Fibroblast of upper back skin (primary cell): ENCODE measurements at regions not wholly inside any gene's neighbourhood (a gene's known extent, or its start where the extent isn't known, plus 50 kb on each side); places are given as distances from the start of the nearest gene placed in this dataset.

ENCODE experiments used
- DNase-seq: peaks from one replicate; pipeline ENCODE4 v3.0.0-alpha.2; 2013

DNA sequence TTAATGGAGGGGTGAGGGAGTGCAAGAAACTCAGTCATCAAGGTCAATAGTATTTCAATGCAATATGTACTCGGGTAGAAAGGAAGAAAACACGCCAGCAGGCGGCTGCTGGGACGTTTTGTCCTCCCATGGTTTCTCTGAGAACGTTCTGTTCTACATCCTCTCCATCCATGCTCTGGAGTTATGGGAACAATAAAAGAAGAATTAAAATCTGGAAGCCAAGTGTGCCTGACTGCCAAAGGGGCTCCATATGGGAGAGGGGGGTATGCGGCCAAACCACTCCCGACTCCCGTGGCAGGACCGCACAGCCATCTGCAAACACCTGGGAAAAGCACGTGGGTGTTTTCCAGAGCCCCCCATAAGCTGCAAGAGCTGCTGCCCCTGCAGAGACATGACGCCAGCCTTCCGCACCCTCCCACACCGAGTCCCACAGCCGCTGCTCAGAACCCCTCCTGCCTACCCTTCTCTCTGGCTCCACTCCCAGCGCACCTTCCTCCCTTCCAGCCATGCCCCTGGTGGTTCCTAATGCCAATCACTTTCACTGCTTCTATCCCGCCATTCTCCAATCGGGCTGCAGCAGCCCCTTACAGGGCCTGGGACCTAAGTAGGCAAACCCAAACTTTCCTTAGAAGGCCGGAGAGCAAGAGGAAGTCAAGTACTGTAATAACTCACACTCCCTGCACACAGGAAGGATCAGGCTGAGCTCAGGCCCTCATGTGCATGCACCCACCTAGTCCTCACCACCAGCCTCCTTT, 241.6 kb downstream of the SYK start:
- no peak for DNase-seq

DNA sequence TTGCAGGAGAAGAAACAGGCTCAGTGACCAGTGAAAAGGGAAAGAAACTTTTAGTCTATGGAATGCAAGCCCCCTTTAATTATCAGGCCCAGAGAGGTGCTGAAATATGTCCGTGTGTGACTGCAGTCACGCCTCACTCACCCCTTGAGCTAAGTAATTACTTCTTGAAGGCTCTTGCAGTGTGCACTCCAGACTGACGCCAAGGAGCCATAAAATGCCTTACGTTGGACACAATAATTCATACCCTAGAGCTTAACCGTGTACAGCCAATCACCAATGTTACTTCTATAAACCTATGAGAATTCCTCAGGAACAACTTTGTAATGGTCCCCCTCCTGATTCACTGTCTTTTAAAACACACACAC, 242.2 kb downstream of the SYK start:
- no peak for DNase-seq

- DNase-seq, result no peak
Measured at GRCh38 chr9:91044354-91044753, 242.7 kb downstream of the SYK start.

GRCh38 chr9:91045041-91045440, 243.4 kb downstream of the SYK start:
- no peak for DNase-seq

DNA sequence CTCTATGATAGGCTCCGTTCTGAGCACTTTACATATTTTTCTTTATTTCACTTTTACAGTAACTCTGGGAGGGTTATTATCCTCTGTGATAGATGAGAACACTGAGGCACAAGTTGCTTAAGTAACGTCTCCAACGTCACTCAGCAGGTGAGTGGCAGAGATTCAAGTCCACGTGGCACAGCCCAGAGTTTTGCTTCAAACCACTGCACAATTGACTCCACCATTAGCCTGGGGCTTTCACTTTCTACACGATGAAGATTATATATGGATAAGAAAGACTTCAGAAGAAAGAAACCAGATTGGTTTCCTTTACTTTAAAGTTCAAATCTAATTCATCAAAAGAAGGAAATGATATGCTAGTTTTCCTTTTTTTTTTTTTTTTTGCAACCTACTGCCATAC, 245.9 kb downstream of the SYK start:
- no peak for DNase-seq

GRCh38 chr9:91047993-91048607, 246.5 kb downstream of the SYK start:
- peak; percentile 79 for DNase-seq

GRCh38 chr9:91048749-91049148, 247.1 kb downstream of the SYK start:
- no peak for DNase-seq

DNA sequence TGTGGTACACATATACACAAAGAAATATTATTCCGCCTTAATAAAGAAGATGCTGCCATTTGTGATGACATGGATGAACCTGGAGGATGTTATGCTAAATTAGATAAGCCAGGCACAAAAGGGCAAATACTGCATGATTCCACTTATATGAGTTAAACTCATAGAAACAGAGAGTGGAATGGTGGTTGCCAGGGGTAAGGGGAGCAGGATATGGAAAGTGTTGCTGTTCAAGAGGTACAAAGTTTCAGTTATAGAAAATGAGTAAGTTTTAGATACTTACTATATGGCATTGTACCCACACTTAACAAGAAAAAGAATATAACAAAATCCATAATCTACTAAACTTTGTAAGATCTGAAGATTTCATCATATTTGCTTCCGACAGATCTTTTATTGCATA, 252.2 kb downstream of the SYK start:
- no peak for DNase-seq

DNA sequence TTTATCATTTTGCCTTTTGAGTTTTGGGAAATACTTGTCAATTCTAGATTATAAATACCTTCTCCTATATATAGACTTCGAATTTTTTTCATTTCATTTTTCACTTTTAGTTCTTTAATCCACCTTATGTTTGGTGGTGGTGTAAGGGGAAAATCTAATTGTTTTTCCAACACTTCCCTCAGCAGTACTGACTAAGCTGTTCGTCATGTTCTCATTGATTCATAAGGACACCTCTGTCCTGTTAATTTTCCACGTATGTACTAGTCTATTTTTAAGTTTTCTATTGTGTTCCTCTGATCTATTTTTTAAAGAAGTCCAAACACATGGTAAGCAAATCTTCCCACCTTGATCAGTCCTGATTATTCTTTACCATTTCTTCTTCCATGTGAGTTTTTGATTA, 254.2 kb downstream of the SYK start:
- DNase-seq, result no peak

GRCh38 chr9:91056486-91056885, 254.9 kb downstream of the SYK start:
- DNase-seq, result no peak

- DNase-seq, result no peak
Measured at GRCh38 chr9:91056917-91057316, 255.3 kb downstream of the SYK start.

DNA sequence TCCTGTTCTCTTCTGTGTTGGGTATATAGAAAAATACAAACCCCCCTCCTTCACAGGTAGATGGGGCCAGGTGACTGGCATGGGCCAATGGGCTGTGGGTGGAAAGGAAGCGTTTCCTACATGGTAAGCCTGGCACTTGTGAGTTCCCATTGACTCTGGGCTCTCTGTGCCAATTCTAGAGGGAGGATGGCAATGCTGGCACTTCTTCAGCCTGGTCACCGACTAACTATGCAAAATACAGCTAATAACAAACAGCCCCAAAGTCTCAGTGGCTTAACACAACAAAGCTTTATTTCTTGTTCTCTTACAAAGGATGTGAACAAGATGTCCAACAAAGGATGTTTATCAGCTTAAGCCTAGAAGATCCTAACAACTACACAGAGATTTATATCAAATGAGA, 258.1 kb downstream of the SYK start:
- no peak for DNase-seq

GRCh38 chr9:91060520-91061343, 259.1 kb downstream of the SYK start:
- peak; percentile 90 for DNase-seq

DNA sequence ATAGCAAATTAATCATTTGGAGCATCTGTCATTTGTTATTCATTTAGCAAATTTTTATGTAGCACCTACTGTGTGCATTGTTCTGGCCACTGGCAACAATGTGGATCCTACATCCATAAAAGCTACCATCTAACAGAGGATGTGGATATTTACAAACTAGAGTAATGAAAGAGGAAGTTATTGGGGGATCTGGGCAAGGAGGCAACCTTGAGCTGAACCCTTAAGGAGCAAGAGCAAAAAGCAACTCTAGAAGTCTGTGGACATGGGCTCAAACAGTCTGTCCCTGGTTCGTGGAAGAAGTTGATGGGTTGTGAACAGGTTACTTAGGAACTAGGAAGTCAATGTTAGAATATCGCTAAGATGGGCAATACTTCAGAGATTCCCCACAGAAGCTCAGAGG, 259.9 kb downstream of the SYK start:
- no peak for DNase-seq

GRCh38 chr9:91062281-91062680, 260.7 kb downstream of the SYK start:
- no peak for DNase-seq

- DNase-seq, result no peak
Measured at GRCh38 chr9:91063471-91063870, 261.9 kb downstream of the SYK start.

DNA sequence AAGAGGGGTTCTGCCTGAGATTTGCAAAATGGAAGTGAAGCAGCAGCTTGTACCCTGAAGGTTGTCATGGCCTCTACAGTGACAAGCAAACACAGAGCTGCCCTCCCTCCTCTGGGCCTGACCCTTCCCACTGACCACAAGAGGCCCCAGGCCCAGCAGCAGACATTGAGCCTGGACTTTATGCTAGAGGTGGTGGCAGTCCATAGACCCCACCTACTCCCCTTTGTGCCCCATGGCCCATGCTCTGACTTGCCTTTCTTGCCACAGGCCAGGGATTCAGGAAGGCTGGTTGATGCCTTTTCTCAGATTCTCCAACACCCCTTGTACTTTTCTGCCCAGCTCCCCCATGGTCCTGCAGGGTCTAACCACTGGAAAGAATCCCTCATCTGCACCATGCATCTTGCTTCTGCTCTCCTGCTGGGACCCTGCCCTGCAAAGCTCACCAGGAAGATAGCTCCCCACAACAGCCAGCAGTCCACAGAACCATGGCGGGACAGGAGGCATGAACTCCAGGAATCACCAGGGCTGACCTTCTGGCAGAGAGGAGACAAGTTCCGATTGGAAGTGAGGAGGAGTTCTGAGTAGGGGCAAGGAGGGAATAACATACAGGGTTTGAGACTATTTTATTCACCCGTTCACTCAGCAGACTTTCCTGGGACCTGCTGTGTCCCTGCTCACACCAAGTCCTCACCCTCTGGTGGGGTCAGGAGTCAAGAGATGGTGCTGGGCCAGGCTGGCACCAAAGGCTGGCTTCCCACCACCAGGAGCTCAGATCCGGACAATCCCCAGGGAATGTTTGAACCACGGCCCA, 263.8 kb downstream of the SYK start:
- DNase-seq, result no peak

DNA sequence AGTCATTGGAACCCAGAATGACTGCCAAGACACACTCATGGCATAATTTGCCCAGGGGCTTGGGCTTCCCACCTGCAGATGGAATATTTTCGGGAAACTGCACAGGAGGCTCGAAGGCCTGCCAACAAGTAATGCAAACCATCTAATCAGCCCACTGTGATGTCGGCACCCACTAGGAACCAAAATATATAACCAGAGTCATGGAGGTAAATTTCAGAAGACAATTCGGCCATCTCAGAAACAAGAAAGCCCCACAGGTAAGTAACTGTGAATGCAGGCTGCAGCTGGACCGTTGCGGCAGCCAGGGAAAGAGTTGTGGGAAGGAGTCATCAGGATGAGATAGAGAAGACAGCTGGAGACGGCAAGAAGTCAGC, 264.4 kb downstream of the SYK start:
- DNase-seq, result no peak

DNA sequence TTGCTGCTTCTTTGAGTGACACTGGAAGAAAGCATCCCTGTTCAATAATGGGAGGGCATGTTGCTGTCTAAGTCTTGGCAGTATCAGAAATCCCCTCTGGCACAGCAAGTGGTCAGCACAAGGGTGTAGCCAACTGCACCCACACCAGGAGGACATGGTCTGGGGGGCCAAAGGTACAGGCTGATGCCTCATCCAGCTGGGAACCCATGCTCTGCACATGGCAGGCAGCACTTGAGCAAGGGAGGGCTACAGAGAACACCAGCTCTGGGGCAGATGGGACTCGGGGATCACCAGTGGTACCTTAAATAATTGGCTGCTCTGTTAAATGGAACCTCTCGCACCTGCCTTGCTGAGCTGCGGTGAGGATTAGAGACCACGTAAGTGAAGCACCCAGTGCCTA, 265.2 kb downstream of the SYK start:
- no peak for DNase-seq

DNA sequence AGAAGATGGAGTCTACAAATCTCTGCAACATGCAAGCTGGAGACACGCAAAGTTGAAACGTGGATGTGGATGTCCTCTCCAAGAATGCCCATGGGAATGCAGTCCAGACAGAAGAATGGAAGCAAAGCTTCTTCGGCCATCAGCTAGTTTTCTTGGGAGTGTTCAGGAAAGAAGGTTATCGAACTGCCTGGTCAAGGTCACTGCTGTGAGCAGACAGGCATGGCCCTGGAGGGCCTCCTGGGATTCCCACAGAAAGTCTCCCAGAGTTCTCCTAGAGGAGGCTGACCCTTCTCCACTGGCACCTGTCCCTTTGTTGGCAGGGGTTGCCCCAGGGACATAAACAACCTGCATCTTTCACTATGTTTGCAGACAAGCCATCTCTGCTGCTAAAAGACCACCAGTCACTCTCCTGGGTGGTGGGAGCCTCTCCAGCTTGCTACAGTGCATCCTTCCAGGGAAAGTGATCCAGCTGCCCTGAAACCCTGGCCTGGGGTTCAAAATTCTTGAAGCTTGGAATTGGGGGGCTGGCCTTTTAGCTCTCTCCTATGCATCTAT, 265.8 kb downstream of the SYK start:
- DNase-seq, result no peak

DNA sequence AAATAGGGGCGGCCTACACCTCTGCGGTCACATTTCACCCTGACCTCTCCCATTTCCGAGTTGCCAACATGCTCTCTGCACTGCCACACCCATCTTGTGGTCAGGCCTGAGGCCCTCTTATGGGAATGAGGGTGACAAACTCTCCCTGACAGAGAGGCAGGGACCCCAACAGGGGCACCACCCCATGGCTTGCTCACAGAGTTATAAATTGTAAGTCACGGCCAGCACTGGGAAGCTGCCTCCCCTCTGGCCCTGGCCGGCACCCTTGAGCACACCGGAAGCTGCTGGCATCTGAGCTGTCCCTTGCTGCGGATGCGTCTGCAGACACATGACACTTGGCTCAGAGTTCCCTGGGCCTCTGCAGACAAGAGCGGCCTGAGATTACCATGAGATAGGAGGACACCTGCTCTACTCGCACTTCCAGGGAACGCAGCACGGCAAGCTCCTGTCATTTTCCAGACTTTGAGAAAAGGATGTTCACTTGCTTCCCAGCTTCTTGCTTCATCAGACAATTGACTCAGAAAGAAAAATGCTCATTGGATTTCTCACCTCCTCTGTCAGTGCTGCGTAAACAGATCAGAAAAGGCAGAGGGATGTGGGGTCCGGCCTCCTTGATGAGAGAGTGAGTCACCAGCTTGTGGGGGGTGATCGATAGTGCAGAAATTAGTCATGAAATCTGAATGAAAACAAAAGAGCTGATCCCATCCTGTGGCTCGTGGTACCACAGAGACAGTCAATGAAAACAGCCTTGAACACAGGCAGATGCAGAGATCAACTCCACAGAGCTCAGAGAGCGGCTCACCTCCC, 269.8 kb downstream of the SYK start:
- peak; percentile 92 for DNase-seq
